ENCODE measurements at regions not wholly inside any gene's neighbourhood (a gene's known extent, or its start where the extent isn't known, plus 50 kb on each side); places are given as distances from the start of the nearest gene placed in this dataset.

- H3K4me1 ChIP-seq = no peaks in the 10 kb centered on the region
- no peak overlapping the region for H2AFZ ChIP-seq
- no peaks in the 10 kb centered on the region for H3K9me3 ChIP-seq (ENCODE audit: control insufficient read depth, low read length)
- no peak overlapping the region for H3K4me2 ChIP-seq (ENCODE audit: low read length)
- H3K79me2 ChIP-seq = no peaks in the 10 kb centered on the region
- no peak overlapping the region for H3K9ac ChIP-seq
- no peaks in the 10 kb centered on the region for H3K36me3 ChIP-seq (ENCODE audit: control insufficient read depth, insufficient read depth, low read length)
- H3K27me3 ChIP-seq (ENCODE audit: control insufficient read depth, insufficient read depth, low read length) = no peaks in the 10 kb centered on the region
- no peak for TF ChIP-seq CTCF (IDR thresholded peaks at IDR 0.05)
- no peak overlapping the region for H3K4me3 ChIP-seq (ENCODE audit: low read depth, low read length)
- no peak overlapping the region for H3K27ac ChIP-seq
These were observed 237.4 kb downstream of the TBL1XR1 start for GRCh38 chr3:176959867-176960266.

GRCh38 chr3:176958560-176958959 is 238.7 kb downstream of the TBL1XR1 start:
- Histone ChIP-seq H3K9me3 (ENCODE audit: control insufficient read depth, low read length) (no peaks in the 10 kb centered on the region), H3K4me1 (peaks cover 5% of the 10 kb centered on the region), H2AFZ (no peak overlapping the region), H3K4me3 (ENCODE audit: low read depth, low read length) (no peak overlapping the region), H3K27ac (no peak overlapping the region), H3K9ac (no peak overlapping the region), H3K79me2 (no peaks in the 10 kb centered on the region), H3K27me3 (ENCODE audit: control insufficient read depth, insufficient read depth, low read length) (no peaks in the 10 kb centered on the region), H3K36me3 (ENCODE audit: control insufficient read depth, insufficient read depth, low read length) (no peaks in the 10 kb centered on the region), H3K4me2 (ENCODE audit: low read length) (no peak overlapping the region)
- no peak for TF ChIP-seq CTCF (IDR thresholded peaks at IDR 0.05)

- no peak for TF ChIP-seq CTCF (IDR thresholded peaks at IDR 0.05)
- H2AFZ ChIP-seq = no peak overlapping the region
- no peaks in the 10 kb centered on the region for H3K27me3 ChIP-seq (ENCODE audit: control insufficient read depth, insufficient read depth, low read length)
- H3K79me2 ChIP-seq = no peaks in the 10 kb centered on the region
- H3K9me3 ChIP-seq (ENCODE audit: control insufficient read depth, low read length) = no peaks in the 10 kb centered on the region
- H3K4me2 ChIP-seq (ENCODE audit: low read length) = no peak overlapping the region
- H3K9ac ChIP-seq = no peak overlapping the region
- no peak overlapping the region for H3K4me3 ChIP-seq (ENCODE audit: low read depth, low read length)
- no peak overlapping the region for H3K27ac ChIP-seq
- H3K36me3 ChIP-seq (ENCODE audit: control insufficient read depth, insufficient read depth, low read length) = no peaks in the 10 kb centered on the region
- peaks cover 7% of the 10 kb centered on the region for H3K4me1 ChIP-seq
These were observed 242.8 kb downstream of the TBL1XR1 start for GRCh38 chr3:176954517-176954916.

GRCh38 chr3:176953106-176954060 is 243.9 kb downstream of the TBL1XR1 start:
- H3K27ac ChIP-seq = peak overlapping the region; percentile 42
- H3K4me1 ChIP-seq = peaks cover 7% of the 10 kb centered on the region
- no peak overlapping the region for H3K9ac ChIP-seq
- no peaks in the 10 kb centered on the region for H3K9me3 ChIP-seq (ENCODE audit: control insufficient read depth, low read length)
- no peak for TF ChIP-seq CTCF (IDR thresholded peaks at IDR 0.05)
- H3K4me2 ChIP-seq (ENCODE audit: low read length) = no peak overlapping the region
- H3K36me3 ChIP-seq (ENCODE audit: control insufficient read depth, insufficient read depth, low read length) = no peaks in the 10 kb centered on the region
- no peaks in the 10 kb centered on the region for H3K79me2 ChIP-seq
- H3K27me3 ChIP-seq (ENCODE audit: control insufficient read depth, insufficient read depth, low read length) = no peaks in the 10 kb centered on the region
- peak overlapping the region; percentile 56 for H2AFZ ChIP-seq
- H3K4me3 ChIP-seq (ENCODE audit: low read depth, low read length) = no peak overlapping the region

Data from parathyroid adenoma (tissue), 2 donors.